ENCODE measurements at regions not wholly inside any gene's neighbourhood (a gene's known extent, or its start where the extent isn't known, plus 50 kb on each side); places are given as distances from the start of the nearest gene placed in this dataset.

DNA sequence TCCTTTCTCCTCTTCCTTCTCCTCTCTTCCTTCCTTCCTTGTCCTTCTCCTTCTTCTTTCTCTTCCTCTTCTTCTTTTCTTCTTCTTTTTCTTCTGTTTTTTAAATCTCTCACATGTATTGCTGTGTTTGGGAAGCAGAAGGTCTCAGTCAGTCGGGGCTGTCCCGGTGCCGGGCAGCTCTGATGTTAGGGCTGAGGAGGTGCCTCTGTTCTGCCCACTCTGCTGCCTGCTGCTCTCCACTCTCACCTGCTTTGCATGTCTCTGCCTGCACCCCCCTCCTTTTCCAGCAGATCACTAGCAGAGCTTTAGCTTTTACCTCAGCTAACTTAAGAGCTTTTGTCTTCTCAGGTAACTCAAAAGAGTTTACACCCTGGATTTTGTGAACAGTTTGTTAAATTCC is 276.6 kb downstream of the CHRM3 start:
- TF ChIP-seq, protein P1, sequence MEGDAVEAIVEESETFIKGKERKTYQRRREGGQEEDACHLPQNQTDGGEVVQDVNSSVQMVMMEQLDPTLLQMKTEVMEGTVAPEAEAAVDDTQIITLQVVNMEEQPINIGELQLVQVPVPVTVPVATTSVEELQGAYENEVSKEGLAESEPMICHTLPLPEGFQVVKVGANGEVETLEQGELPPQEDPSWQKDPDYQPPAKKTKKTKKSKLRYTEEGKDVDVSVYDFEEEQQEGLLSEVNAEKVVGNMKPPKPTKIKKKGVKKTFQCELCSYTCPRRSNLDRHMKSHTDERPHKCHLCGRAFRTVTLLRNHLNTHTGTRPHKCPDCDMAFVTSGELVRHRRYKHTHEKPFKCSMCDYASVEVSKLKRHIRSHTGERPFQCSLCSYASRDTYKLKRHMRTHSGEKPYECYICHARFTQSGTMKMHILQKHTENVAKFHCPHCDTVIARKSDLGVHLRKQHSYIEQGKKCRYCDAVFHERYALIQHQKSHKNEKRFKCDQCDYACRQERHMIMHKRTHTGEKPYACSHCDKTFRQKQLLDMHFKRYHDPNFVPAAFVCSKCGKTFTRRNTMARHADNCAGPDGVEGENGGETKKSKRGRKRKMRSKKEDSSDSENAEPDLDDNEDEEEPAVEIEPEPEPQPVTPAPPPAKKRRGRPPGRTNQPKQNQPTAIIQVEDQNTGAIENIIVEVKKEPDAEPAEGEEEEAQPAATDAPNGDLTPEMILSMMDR (conservative IDR thresholded peaks at IDR 0.05; ENCODE audit: low read depth, low read length), result no peak
- TF ChIP-seq, protein P2, sequence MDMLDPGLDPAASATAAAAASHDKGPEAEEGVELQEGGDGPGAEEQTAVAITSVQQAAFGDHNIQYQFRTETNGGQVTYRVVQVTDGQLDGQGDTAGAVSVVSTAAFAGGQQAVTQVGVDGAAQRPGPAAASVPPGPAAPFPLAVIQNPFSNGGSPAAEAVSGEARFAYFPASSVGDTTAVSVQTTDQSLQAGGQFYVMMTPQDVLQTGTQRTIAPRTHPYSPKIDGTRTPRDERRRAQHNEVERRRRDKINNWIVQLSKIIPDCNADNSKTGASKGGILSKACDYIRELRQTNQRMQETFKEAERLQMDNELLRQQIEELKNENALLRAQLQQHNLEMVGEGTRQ (IDR thresholded peaks at IDR 0.05; ENCODE audit: low read depth, low read length), result no peak
- TF ChIP-seq POLR2A (IDR thresholded peaks at IDR 0.05; ENCODE audit: low read depth, low read length) (no peak), RAD21 (IDR thresholded peaks at IDR 0.05; ENCODE audit: low read length) (no peak), MAFK (IDR thresholded peaks at IDR 0.05; ENCODE audit: low read depth, low read length) (no peak), CEBPB (IDR thresholded peaks at IDR 0.05; ENCODE audit: low read depth, low read length) (no peak), MXI1 (IDR thresholded peaks at IDR 0.05; ENCODE audit: borderline replicate concordance, low read depth, low read length) (no peak), MAZ (IDR thresholded peaks at IDR 0.05; ENCODE audit: borderline replicate concordance, low read depth, low read length) (no peak), RFX5 (IDR thresholded peaks at IDR 0.05; ENCODE audit: low read depth, low read length) (no peak)

Measured in IMR-90 (cell line).